OCI-LY3 (cell line): ENCODE measurements at regions not wholly inside any gene's neighbourhood (a gene's known extent, or its start where the extent isn't known, plus 50 kb on each side); places are given as distances from the start of the nearest gene placed in this dataset.

Source experiments
- EZH2phosphoT487 ChIP-seq: fragments of 200-600 bp; shearing (Covaris generic); IDR thresholded peaks from 2 replicates; pipeline ENCODE4 v1.6.1; 2018; ENCODE audit warnings: antibody characterized with exemption, mixed run types, low read depth
- TF ChIP-seq, protein P1 (sequence below): fragments of 200-600, 300-600 bp; sonication (generic); IDR thresholded peaks from 2 replicates; pipeline ENCODE4 v1.5.1; 2014; ENCODE audit warnings: antibody characterized with exemption, low read length, low read depth

DNA sequence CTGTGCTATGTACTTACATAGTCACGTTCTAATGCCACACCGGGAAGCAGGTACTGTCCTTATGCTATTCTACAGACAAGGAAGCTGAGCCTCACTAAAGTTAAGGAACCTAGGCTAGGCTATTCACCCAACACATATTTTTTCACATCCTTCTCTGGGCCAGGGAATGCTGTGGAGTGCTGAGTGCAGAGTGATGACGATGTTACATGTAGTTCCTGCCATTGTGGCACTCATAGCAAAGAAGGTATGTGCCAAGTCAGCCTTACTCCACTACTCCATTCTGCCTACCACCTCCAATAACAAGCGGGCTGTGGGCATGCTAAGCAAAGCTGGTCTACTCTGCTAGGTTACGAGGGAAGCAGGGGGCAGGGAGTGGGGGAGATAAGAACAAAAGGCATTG lies 69.8 kb upstream of the SLC25A26 start:
- TF ChIP-seq, protein P1, sequence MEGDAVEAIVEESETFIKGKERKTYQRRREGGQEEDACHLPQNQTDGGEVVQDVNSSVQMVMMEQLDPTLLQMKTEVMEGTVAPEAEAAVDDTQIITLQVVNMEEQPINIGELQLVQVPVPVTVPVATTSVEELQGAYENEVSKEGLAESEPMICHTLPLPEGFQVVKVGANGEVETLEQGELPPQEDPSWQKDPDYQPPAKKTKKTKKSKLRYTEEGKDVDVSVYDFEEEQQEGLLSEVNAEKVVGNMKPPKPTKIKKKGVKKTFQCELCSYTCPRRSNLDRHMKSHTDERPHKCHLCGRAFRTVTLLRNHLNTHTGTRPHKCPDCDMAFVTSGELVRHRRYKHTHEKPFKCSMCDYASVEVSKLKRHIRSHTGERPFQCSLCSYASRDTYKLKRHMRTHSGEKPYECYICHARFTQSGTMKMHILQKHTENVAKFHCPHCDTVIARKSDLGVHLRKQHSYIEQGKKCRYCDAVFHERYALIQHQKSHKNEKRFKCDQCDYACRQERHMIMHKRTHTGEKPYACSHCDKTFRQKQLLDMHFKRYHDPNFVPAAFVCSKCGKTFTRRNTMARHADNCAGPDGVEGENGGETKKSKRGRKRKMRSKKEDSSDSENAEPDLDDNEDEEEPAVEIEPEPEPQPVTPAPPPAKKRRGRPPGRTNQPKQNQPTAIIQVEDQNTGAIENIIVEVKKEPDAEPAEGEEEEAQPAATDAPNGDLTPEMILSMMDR: no peak
- no peak for TF ChIP-seq EZH2phosphoT487
